Trophoblast cell (in vitro differentiated cells and primary cell): ENCODE measurements at regions not wholly inside any gene's neighbourhood (a gene's known extent, or its start where the extent isn't known, plus 50 kb on each side); places are given as distances from the start of the nearest gene placed in this dataset.

Experiments used
- DNase-seq, 2 donors: peaks; one replicate each; pipeline ENCODE4 v3.0.0-alpha.2; 2016
- H2AFZ ChIP-seq: 2 replicates; pipeline ENCODE4 v1.6.1; 2013; ENCODE audit warnings: low read length, moderate library complexity, mild to moderate bottlenecking; ENCODE audit not compliant: insufficient read depth, poor library complexity
- H2AK5ac ChIP-seq: 2 replicates; pipeline ENCODE4 v1.6.1; 2013; ENCODE audit warnings: mild to moderate bottlenecking, low read length
- H2BK120ac ChIP-seq: 2 replicates; pipeline ENCODE4 v1.6.1; 2013; ENCODE audit warnings: low read length, mild to moderate bottlenecking, moderate library complexity; ENCODE audit not compliant: insufficient read depth, poor library complexity
- H2BK12ac ChIP-seq: 2 replicates; pipeline ENCODE4 v1.6.1; 2013; ENCODE audit warnings: mild to moderate bottlenecking, low read length, moderate library complexity
- H2BK5ac ChIP-seq: 2 replicates; pipeline ENCODE4 v1.6.1; 2013; ENCODE audit warnings: low read length, low read depth, moderate library complexity, mild to moderate bottlenecking; ENCODE audit not compliant: poor library complexity
- H3K14ac ChIP-seq: 2 replicates; pipeline ENCODE4 v1.6.1; 2013; ENCODE audit warnings: mild to moderate bottlenecking, low read length
- H3K18ac ChIP-seq: 2 replicates; pipeline ENCODE4 v1.6.1; 2013; ENCODE audit warnings: mild to moderate bottlenecking, low read length
- H3K23ac ChIP-seq: 2 replicates; pipeline ENCODE4 v1.6.1; 2013; ENCODE audit warnings: low read length
- H3K27ac ChIP-seq: 2 replicates; pipeline ENCODE4 v1.5.1; 2013; ENCODE audit warnings: low read depth, mild to moderate bottlenecking, inconsistent platforms, low read length, moderate library complexity
- H3K27me3 ChIP-seq: 2 replicates; pipeline ENCODE4 v1.6.1; 2013; ENCODE audit warnings: inconsistent platforms, mild to moderate bottlenecking, low read length, moderate library complexity; ENCODE audit not compliant: insufficient read depth
- H3K36me3 ChIP-seq, 2 experiments: 1 replicate in 1 of 2; 2 replicates in 1 of 2; pipeline ENCODE4 v1.6.1; 2013; ENCODE audit warnings: low read length in 2 of 2, mild to moderate bottlenecking in 2 of 2, moderate library complexity in 1 of 2; ENCODE audit not compliant: insufficient read depth in 2 of 2, control insufficient read depth in 1 of 2
- H3K4ac ChIP-seq: 2 replicates; pipeline ENCODE4 v1.6.1; 2013; ENCODE audit warnings: low read depth, mild to moderate bottlenecking, low read length, moderate library complexity
- H3K4me1 ChIP-seq, 2 experiments: 1 replicate in 1 of 2; 2 replicates in 1 of 2; pipeline ENCODE4 v1.6.1; 2013; ENCODE audit warnings: low read length in 2 of 2, mild to moderate bottlenecking in 2 of 2, moderate library complexity in 1 of 2; ENCODE audit not compliant: insufficient read depth in 2 of 2, control insufficient read depth in 1 of 2
- H3K4me2 ChIP-seq: 2 replicates; pipeline ENCODE4 v1.6.1; 2013; ENCODE audit warnings: inconsistent platforms, mild to moderate bottlenecking, low read length, moderate library complexity
- H3K4me3 ChIP-seq: 2 replicates; pipeline ENCODE4 v1.5.1; 2013; ENCODE audit warnings: mild to moderate bottlenecking, low read depth, low read length, inconsistent platforms
- H3K79me1 ChIP-seq: one replicate; pipeline ENCODE4 v1.6.1; 2013; ENCODE audit warnings: low read length
- H3K79me2 ChIP-seq: 2 replicates; pipeline ENCODE4 v1.6.1; 2013; ENCODE audit warnings: low read length, mild to moderate bottlenecking; ENCODE audit not compliant: control insufficient read depth, insufficient read depth, poor library complexity
- H3K9ac ChIP-seq: 2 replicates; pipeline ENCODE4 v1.6.1; 2013; ENCODE audit warnings: mild to moderate bottlenecking, low read length
- H3K9me3 ChIP-seq: 2 replicates; pipeline ENCODE4 v1.6.1; 2013; ENCODE audit warnings: low read depth, mild to moderate bottlenecking, control low read depth, inconsistent platforms, low read length; ENCODE audit not compliant: insufficient read depth
- H4K12ac ChIP-seq: 2 replicates; pipeline ENCODE4 v1.6.1; 2013; ENCODE audit warnings: low read depth, mild to moderate bottlenecking, low read length, moderate library complexity
- H4K8ac ChIP-seq: 2 replicates; pipeline ENCODE4 v1.6.1; 2013; ENCODE audit warnings: low read depth, mild to moderate bottlenecking, low read length, moderate library complexity
- H4K91ac ChIP-seq: one replicate; pipeline ENCODE4 v1.6.1; 2013; ENCODE audit warnings: low read depth, mild to moderate bottlenecking, low read length, moderate library complexity
- WGBS: extraction: QIAGEN DNeasy Blood & Tissue Kit; methylation state at CpG from one replicate; pipeline ENCODE4 v1.1.7; 2013; ENCODE audit warnings: missing lambda C conversion rate; ENCODE audit not compliant: insufficient read length, insufficient coverage; ENCODE audit errors: extremely low coverage; 5-methylcytosine and 5-hydroxymethylcytosine counted together

- no peak for DNase-seq
- no peak overlapping the region for H3K27ac ChIP-seq
- no peaks in the 10 kb centered on the region for H3K79me2 ChIP-seq
- WGBS, result no CpG with 5 or more reads among the region's 14 CpGs
- no peak overlapping the region for H2AK5ac ChIP-seq
- H2BK120ac ChIP-seq, result no peak overlapping the region
- H3K79me1 ChIP-seq, result no peaks in the 10 kb centered on the region
- no peak overlapping the region for H3K4ac ChIP-seq
- no peak overlapping the region for H3K4me3 ChIP-seq
- H2BK5ac ChIP-seq, result no peak overlapping the region
- H4K91ac ChIP-seq, result no peak overlapping the region
- H3K36me3 ChIP-seq, result no peaks in the 10 kb centered on the region
- H3K9me3 ChIP-seq, result peaks cover 3% of the 10 kb centered on the region
- no peak overlapping the region for H4K12ac ChIP-seq
- H3K14ac ChIP-seq, result no peak overlapping the region
- H2BK12ac ChIP-seq, result no peak overlapping the region
- H3K18ac ChIP-seq, result no peak overlapping the region
- H2AFZ ChIP-seq, result no peak overlapping the region
- no peaks in the 10 kb centered on the region for H3K27me3 ChIP-seq
- no peak overlapping the region for H4K8ac ChIP-seq
- no peaks in the 10 kb centered on the region for H3K4me1 ChIP-seq
- no peak overlapping the region for H3K9ac ChIP-seq
- no peak overlapping the region for H3K4me2 ChIP-seq
- no peak overlapping the region for H3K23ac ChIP-seq
These were observed 82.3 kb upstream of the SIMC1 start for GRCh38 chr5:176155922-176156359.

DNA sequence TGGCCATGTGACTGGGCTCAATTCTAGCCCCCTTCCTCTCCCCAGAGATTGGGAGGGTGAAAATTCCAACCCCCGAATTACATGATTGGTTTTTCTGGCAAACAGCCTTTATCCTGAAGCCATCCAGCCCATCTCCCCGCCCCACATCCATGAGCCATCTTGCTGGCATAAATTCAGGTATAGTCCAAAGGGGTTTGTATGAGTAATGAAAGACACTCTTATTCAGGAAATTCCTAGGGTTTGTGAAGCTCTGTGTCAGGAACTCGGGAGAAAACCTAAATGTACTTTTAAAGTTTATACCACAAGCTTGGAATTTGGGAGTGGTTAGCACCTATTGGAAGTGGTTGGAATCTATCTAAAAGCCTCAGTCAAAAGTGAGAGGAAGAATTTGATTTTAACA is 80.6 kb upstream of the SIMC1 start:
- no peak overlapping the region for H2BK120ac ChIP-seq
- H2AFZ ChIP-seq, result no peak overlapping the region
- H4K91ac ChIP-seq, result no peak overlapping the region
- H3K4me2 ChIP-seq, result no peak overlapping the region
- H3K36me3 ChIP-seq, result no peaks in the 10 kb centered on the region
- H4K8ac ChIP-seq, result no peak overlapping the region
- H3K23ac ChIP-seq, result no peak overlapping the region
- H3K18ac ChIP-seq, result no peak overlapping the region
- H3K14ac ChIP-seq, result no peak overlapping the region
- no peak overlapping the region for H3K4ac ChIP-seq
- H3K9ac ChIP-seq, result no peak overlapping the region
- H2BK12ac ChIP-seq, result no peak overlapping the region
- H3K79me2 ChIP-seq, result no peaks in the 10 kb centered on the region
- no peaks in the 10 kb centered on the region for H3K4me1 ChIP-seq
- no peak overlapping the region for H3K4me3 ChIP-seq
- no CpG with 5 or more reads among the region's 3 CpGs for WGBS
- no peaks in the 10 kb centered on the region for H3K27me3 ChIP-seq
- peaks cover 3% of the 10 kb centered on the region for H3K9me3 ChIP-seq
- H3K27ac ChIP-seq, result no peak overlapping the region
- no peaks in the 10 kb centered on the region for H3K79me1 ChIP-seq
- H2BK5ac ChIP-seq, result no peak overlapping the region
- H4K12ac ChIP-seq, result no peak overlapping the region
- no peak overlapping the region for H2AK5ac ChIP-seq
- DNase-seq, result no peak

GRCh38 chr5:176161431-176161830 is 76.8 kb upstream of the SIMC1 start:
- no peak overlapping the region for H2AK5ac ChIP-seq
- H4K91ac ChIP-seq, result no peak overlapping the region
- no peak overlapping the region for H4K12ac ChIP-seq
- no peak overlapping the region for H3K23ac ChIP-seq
- H3K4me2 ChIP-seq, result no peak overlapping the region
- H2AFZ ChIP-seq, result no peak overlapping the region
- no CpG with 5 or more reads among the region's 3 CpGs for WGBS
- H3K27me3 ChIP-seq, result no peaks in the 10 kb centered on the region
- H2BK120ac ChIP-seq, result no peak overlapping the region
- H3K79me1 ChIP-seq, result no peaks in the 10 kb centered on the region
- no peak overlapping the region for H2BK12ac ChIP-seq
- no peak overlapping the region for H2BK5ac ChIP-seq
- H4K8ac ChIP-seq, result no peak overlapping the region
- no peak overlapping the region for H3K4ac ChIP-seq
- H3K18ac ChIP-seq, result no peak overlapping the region
- no peak for DNase-seq
- no peak overlapping the region for H3K4me3 ChIP-seq
- no peaks in the 10 kb centered on the region for H3K79me2 ChIP-seq
- no peak overlapping the region for H3K14ac ChIP-seq
- H3K36me3 ChIP-seq, result no peaks in the 10 kb centered on the region
- H3K4me1 ChIP-seq, result no peaks in the 10 kb centered on the region
- no peak overlapping the region for H3K9ac ChIP-seq
- no peak overlapping the region for H3K27ac ChIP-seq
- H3K9me3 ChIP-seq, result no peaks in the 10 kb centered on the region

DNA sequence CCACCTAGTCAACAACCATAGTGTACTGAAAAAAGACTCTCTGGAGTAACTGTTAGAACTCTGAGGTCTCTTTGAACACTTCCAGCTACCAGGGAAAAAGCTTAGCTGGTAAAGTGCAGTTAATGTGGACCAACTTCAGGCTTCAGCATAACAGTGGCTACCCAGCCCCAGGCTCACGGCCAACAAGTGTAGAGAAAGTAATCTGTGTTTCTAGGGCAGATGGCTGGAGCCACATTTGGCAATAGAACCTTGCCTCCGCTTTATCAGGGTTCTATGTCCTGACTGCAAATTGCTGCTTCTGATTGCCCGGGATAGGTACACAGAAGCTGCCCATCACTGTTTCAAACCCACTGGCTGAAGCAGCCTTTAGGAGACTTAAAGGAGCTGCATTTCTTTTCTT is 76.0 kb upstream of the SIMC1 start:
- Histone ChIP-seq H3K4me2 (no peak overlapping the region), H3K27ac (no peak overlapping the region), H2AK5ac (no peak overlapping the region), H3K23ac (no peak overlapping the region), H3K14ac (no peak overlapping the region), H3K9ac (no peak overlapping the region), H3K4ac (no peak overlapping the region), H3K18ac (no peak overlapping the region), H3K4me1 (no peaks in the 10 kb centered on the region), H3K9me3 (no peaks in the 10 kb centered on the region), H4K12ac (no peak overlapping the region), H2BK12ac (no peak overlapping the region), H2BK5ac (no peak overlapping the region), H2AFZ (no peak overlapping the region), H3K27me3 (no peaks in the 10 kb centered on the region), H3K79me1 (no peaks in the 10 kb centered on the region), H4K8ac (no peak overlapping the region), H2BK120ac (no peak overlapping the region), H4K91ac (no peak overlapping the region), H3K4me3 (no peak overlapping the region), H3K79me2 (no peaks in the 10 kb centered on the region), H3K36me3 (no peaks in the 10 kb centered on the region)
- DNase-seq, result no peak
- no CpG with 5 or more reads among the region's 3 CpGs for WGBS
